ENCODE measurements at regions not wholly inside any gene's neighbourhood (a gene's known extent, or its start where the extent isn't known, plus 50 kb on each side); places are given as distances from the start of the nearest gene placed in this dataset.

DNA sequence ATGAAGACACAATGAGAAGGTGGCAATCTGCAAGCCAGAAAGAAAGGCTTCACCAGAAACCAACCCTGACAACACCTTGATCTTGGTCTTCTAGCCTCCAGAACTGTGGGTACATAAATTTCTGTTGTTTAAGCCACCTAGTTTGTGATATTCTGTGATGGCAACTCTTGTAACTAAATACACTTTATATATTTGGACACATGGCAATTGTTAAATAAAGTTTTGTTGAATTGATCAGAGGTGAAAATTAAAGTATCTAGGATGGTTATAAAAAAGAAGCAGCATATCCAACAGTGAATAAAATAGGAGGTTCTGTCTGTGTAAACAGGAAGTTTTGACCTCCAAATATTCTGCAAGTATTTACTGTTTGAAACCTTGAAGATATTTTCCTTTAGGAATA, 516.3 kb downstream of the SOX5 start:
- no peak overlapping the region for H3K27ac ChIP-seq
- TF ChIP-seq CTCF (conservative IDR thresholded peaks at IDR 0.05): no peak
- TF ChIP-seq ZFX (IDR thresholded peaks at IDR 0.05): no peak

GRCh38 chr12:23434154-23434553, 515.3 kb downstream of the SOX5 start:
- H3K27ac ChIP-seq: no peak overlapping the region
- TF ChIP-seq ZFX (IDR thresholded peaks at IDR 0.05): no peak
- no peak for TF ChIP-seq CTCF (conservative IDR thresholded peaks at IDR 0.05)

GRCh38 chr12:23446746-23447145, 502.7 kb downstream of the SOX5 start:
- no peak for TF ChIP-seq ZFX (IDR thresholded peaks at IDR 0.05)
- no peak for TF ChIP-seq CTCF (conservative IDR thresholded peaks at IDR 0.05)
- H3K27ac ChIP-seq: no peak overlapping the region

DNA sequence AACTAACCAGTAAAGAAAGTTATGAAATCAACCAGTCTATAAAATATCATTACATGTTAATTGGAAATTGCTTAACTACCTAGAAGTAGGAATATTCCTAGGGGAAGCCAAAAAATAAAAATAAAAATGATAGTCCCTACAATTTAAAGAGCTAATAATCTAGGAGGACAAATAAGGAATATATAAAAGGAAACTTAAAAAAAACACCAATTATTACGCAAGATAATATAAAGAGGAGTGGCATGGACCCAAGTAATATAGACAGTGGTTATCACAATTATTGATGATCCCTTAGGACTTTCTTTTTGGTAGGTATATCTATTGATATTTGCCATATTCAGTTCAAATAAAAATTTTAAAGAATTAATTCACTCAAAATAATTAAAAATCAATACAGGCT, 498.7 kb downstream of the SOX5 start:
- no peak for TF ChIP-seq ZFX (IDR thresholded peaks at IDR 0.05)
- TF ChIP-seq CTCF (conservative IDR thresholded peaks at IDR 0.05): no peak

GRCh38 chr12:23455283-23455682, 494.2 kb downstream of the SOX5 start:
- H3K27ac ChIP-seq: no peak overlapping the region
- TF ChIP-seq ZFX (IDR thresholded peaks at IDR 0.05): no peak
- no peak for TF ChIP-seq CTCF (conservative IDR thresholded peaks at IDR 0.05)

More for the DNA sequence above, 498.7 kb downstream of the SOX5 start:
- H3K27ac ChIP-seq: no peak overlapping the region

DNA sequence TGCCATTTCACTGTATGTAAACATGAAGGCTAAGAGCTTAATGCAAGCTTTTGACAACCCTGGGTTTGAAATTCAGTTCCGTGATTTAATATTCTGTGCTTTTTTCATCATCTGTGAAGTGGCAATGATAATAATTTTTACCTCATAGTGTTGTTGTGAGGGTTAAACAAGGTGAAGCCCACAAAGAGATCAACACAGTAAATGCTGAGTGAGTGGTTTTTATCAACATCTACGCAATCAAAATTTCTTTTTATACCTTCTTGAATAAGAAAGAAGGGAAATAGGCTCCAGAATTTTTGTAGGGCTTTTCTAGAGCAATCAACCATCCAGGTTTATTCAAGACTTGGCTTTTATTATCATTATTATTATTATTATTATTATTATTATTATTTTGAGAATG, 490.8 kb downstream of the SOX5 start:
- H3K27ac ChIP-seq: no peak overlapping the region
- TF ChIP-seq ZFX (IDR thresholded peaks at IDR 0.05) (no peak), CTCF (conservative IDR thresholded peaks at IDR 0.05) (no peak)

DNA sequence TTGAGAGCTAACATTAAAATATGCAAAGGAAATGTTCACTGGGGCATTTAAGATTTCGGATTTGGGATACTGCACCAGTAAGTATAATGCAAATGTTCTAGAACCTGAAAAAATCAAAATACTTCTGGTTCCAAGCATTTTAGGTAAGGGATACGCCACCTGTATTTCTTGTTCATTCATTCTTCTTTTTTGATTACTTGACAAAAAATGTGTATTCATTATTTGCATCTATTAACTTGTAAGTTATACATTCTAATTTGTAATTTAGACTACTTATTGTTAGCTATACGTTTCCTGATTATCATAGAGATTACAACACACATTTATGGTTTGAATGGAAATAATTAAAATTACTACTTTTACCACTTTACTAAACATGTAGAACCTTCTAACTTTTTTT, 486.9 kb downstream of the SOX5 start:
- TF ChIP-seq CTCF (conservative IDR thresholded peaks at IDR 0.05) (no peak), ZFX (IDR thresholded peaks at IDR 0.05) (no peak)
- no peak overlapping the region for H3K27ac ChIP-seq

Measured in C4-2B (cell line).